Mesothelial cell of epicardium (in vitro differentiated cells): ENCODE measurements at regions not wholly inside any gene's neighbourhood (a gene's known extent, or its start where the extent isn't known, plus 50 kb on each side); places are given as distances from the start of the nearest gene placed in this dataset.

Experiments
- DNase-seq, 2 experiments: peaks; one replicate each; pipeline ENCODE4 v3.0.0; 2021; ENCODE audit warnings: low spot score in 2 of 2; ENCODE audit not compliant: unreplicated experiment in 2 of 2
- H3K27ac Mint-ChIP-seq: 2 replicates; pipeline ENCODE4 v1.8.0; 2021; ENCODE audit warnings: mixed read lengths
- H3K27me3 Mint-ChIP-seq: 2 replicates; pipeline ENCODE4 v1.8.0; 2021; ENCODE audit warnings: low read depth, mixed read lengths
- H3K36me3 Mint-ChIP-seq: 2 replicates; pipeline ENCODE4 v1.8.0; 2021; ENCODE audit warnings: mixed read lengths
- H3K4me1 Mint-ChIP-seq: 2 replicates; pipeline ENCODE4 v1.8.0; 2021; ENCODE audit warnings: mixed read lengths
- H3K4me3 Mint-ChIP-seq: 2 replicates; pipeline ENCODE4 v1.8.0; 2021; ENCODE audit warnings: mild to moderate bottlenecking, moderate library complexity, mixed read lengths
- H3K9me3 Mint-ChIP-seq: 2 replicates; pipeline ENCODE4 v1.8.0; 2021; ENCODE audit warnings: mixed read lengths
- TF ChIP-seq, protein P1 (sequence below): fragments of 200-600 bp; sonication (generic); IDR thresholded peaks from one replicate; pipeline ENCODE4 v1.5.0; 2021; ENCODE audit warnings: antibody characterized with exemption; ENCODE audit not compliant: unreplicated experiment

DNA sequence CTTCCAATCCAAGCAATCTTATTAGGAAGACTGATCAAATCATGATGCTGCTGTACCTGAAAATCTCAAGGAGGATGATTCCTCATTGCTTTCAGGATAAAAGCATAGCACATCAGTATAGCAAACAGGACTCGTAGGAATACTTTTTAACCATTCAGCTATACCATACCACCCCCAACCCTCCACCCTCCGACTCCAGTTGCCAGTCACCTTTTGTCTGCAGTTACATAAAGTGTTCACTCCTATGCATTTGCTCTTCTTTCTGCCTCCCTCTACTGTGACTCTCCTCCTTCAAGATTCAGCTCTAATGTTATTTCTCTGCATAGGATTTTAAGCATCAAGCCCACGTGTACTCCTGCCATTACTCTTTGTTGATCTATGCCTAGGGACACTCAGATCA lies 124.7 kb upstream of the KCNQ5 start:
- Mint-ChIP-seq H3K27ac (no peak overlapping the region), H3K27me3 (peaks cover 9% of the 10 kb centered on the region), H3K36me3 (no peaks in the 10 kb centered on the region), H3K4me1 (no peaks in the 10 kb centered on the region), H3K9me3 (no peaks in the 10 kb centered on the region), H3K4me3 (no peak overlapping the region)
- no peak for DNase-seq
- TF ChIP-seq, protein P1, sequence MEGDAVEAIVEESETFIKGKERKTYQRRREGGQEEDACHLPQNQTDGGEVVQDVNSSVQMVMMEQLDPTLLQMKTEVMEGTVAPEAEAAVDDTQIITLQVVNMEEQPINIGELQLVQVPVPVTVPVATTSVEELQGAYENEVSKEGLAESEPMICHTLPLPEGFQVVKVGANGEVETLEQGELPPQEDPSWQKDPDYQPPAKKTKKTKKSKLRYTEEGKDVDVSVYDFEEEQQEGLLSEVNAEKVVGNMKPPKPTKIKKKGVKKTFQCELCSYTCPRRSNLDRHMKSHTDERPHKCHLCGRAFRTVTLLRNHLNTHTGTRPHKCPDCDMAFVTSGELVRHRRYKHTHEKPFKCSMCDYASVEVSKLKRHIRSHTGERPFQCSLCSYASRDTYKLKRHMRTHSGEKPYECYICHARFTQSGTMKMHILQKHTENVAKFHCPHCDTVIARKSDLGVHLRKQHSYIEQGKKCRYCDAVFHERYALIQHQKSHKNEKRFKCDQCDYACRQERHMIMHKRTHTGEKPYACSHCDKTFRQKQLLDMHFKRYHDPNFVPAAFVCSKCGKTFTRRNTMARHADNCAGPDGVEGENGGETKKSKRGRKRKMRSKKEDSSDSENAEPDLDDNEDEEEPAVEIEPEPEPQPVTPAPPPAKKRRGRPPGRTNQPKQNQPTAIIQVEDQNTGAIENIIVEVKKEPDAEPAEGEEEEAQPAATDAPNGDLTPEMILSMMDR, result no peak

DNA sequence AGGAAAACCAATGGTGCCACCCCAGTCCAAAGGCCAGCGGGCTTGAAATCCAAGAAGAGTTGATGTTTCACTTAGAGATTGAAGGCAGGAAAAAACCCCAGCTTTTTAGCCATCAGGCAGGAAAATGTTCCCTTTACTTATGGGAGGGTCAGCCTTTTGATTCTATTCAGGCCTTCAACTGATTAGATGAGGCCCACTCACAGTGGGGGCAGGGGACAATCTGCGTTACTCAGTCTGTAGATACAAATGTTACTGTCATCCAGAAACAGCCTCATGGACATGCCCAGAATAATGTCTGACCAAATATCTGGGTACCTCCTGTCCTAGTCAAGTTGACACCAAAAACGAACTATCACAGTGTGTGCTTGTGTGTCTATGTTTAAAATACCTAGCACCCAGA lies 121.2 kb upstream of the KCNQ5 start:
- H3K27me3 Mint-ChIP-seq, result peaks cover 13% of the 10 kb centered on the region
- no peak overlapping the region for H3K4me3 Mint-ChIP-seq
- no peak overlapping the region for H3K27ac Mint-ChIP-seq
- no peak for DNase-seq
- peaks cover 5% of the 10 kb centered on the region for H3K9me3 Mint-ChIP-seq
- H3K36me3 Mint-ChIP-seq, result no peaks in the 10 kb centered on the region
- TF ChIP-seq, protein P1, result no peak
- H3K4me1 Mint-ChIP-seq, result no peaks in the 10 kb centered on the region

DNA sequence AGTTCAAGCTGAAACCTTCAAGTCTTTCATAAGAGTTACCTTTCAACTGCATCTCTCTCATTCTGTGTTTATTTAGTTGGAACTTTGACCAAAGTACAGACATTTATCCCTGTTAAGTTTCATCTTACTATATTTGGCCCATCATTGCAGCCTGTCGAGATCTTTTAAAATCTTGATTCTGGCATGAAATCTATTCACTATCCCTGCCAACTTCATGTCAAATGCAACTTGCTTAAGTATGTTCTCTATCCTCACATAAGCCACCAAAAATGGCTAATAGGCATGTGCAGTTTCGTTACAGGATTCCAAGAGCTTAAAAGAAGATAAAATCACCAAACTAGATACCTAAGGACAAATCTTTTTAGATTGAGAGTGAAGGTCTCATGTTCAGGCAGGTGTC lies 117.5 kb upstream of the KCNQ5 start:
- H3K27ac Mint-ChIP-seq, result no peak overlapping the region
- TF ChIP-seq, protein P1, result no peak
- peaks cover 5% of the 10 kb centered on the region for H3K9me3 Mint-ChIP-seq
- no peak for DNase-seq
- no peaks in the 10 kb centered on the region for H3K4me1 Mint-ChIP-seq
- peaks cover 12% of the 10 kb centered on the region for H3K27me3 Mint-ChIP-seq
- H3K4me3 Mint-ChIP-seq, result no peak overlapping the region
- H3K36me3 Mint-ChIP-seq, result no peaks in the 10 kb centered on the region

DNA sequence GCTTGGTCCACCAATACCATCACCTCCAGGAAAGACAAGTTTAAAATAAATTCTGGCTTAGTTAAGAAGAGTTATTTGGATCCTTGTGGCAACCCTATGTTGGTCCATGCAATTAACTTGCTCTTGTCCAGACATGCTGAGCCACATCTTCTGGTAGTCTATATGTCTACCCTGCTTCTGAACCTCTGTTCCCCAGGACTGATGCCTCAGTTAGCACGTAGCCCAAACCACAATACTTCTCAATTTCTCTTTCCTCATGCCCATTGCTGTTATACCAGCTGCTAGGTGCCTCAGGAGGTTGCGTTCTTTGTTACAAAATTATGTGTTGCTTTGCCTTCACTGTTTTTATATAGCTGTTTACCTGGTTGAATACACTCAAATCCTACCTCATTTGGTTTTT lies 116.4 kb upstream of the KCNQ5 start:
- TF ChIP-seq, protein P1, result no peak
- DNase-seq, result no peak
- Mint-ChIP-seq H3K4me3 (no peak overlapping the region), H3K27me3 (peaks cover 20% of the 10 kb centered on the region), H3K9me3 (peaks cover 5% of the 10 kb centered on the region), H3K4me1 (no peaks in the 10 kb centered on the region), H3K36me3 (no peaks in the 10 kb centered on the region), H3K27ac (no peak overlapping the region)

DNA sequence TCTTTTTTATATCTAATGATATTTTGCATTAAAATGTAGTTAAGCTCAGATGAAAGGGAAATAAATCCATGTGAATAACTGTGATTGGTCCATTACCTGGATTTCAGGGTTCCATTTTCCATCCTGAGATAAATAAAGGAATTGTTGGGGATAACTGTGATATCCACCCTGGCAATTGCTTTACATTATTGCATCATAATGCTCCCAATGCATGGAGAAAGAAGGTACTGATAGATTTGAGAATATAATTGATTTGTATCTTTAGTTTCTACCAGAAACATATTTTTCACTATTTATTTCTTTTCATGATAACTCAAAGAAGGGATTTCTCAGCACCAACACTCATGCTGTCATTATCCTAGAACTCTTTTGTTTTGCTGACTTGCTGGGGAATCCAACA lies 102.0 kb upstream of the KCNQ5 start:
- Mint-ChIP-seq H3K27ac (no peak overlapping the region), H3K9me3 (peaks cover 6% of the 10 kb centered on the region), H3K4me1 (no peaks in the 10 kb centered on the region), H3K4me3 (no peak overlapping the region), H3K36me3 (no peaks in the 10 kb centered on the region), H3K27me3 (peaks cover 2% of the 10 kb centered on the region)
- DNase-seq, result no peak
- TF ChIP-seq, protein P1, result no peak

DNA sequence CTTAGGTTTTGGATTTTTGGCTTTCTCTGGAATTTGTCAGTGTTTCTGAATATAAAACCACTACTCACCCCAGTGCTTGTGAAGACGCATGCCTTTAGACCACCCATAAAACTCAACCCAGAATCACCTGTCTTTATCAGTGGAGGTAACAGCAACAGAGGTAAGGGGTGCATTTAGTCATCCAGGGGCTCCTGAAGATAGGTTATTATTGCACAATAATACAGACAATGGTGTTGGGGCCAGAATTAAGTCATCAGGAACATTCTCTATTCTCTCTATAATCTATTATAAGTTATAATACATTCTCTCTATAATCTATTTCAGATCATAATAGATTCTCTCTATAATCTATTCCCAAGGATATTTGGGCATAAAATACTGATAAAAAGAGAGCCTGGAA lies 100.2 kb upstream of the KCNQ5 start:
- TF ChIP-seq, protein P1, result no peak
- peaks cover 6% of the 10 kb centered on the region for H3K4me1 Mint-ChIP-seq
- H3K27ac Mint-ChIP-seq, result no peak overlapping the region
- DNase-seq, result no peak
- no peaks in the 10 kb centered on the region for H3K36me3 Mint-ChIP-seq
- no peaks in the 10 kb centered on the region for H3K9me3 Mint-ChIP-seq
- H3K4me3 Mint-ChIP-seq, result no peak overlapping the region
- no peaks in the 10 kb centered on the region for H3K27me3 Mint-ChIP-seq
